ENCODE measurements at regions not wholly inside any gene's neighbourhood (a gene's known extent, or its start where the extent isn't known, plus 50 kb on each side); places are given as distances from the start of the nearest gene placed in this dataset.

GRCh38 chr5:3535414-3536211 is 60.0 kb upstream of the IRX1 start:
- Histone ChIP-seq H3K4me2 (no peak overlapping the region), H3K9ac (no peak overlapping the region), H3K9me2 (no peaks in the 10 kb centered on the region), H3K27ac (ENCODE audit: low read depth in 2 of 2, low read length in 1 of 2) (no peak overlapping the region), H3K9me3 (no peaks in the 10 kb centered on the region), H3K27me3 (ENCODE audit: insufficient read depth) (no peaks in the 10 kb centered on the region), H3K36me3 (replicated peaks in 1 of 2; ENCODE audit: control insufficient read depth in 1 of 2, insufficient read depth in 2 of 2, low read length in 1 of 2) (no peaks in the 10 kb centered on the region), H4K20me1 (ENCODE audit: insufficient read depth) (no peaks in the 10 kb centered on the region), H3K79me2 (ENCODE audit: insufficient read depth) (no peaks in the 10 kb centered on the region), H3K4me3 (ENCODE audit: low read depth in 2 of 2, low read length in 1 of 2) (no peak overlapping the region), H2AFZ (ENCODE audit: low read depth) (no peak overlapping the region), H3F3A (replicated peaks; ENCODE audit: insufficient read depth) (no peaks in the 10 kb centered on the region), H3K4me1 (ENCODE audit: control insufficient read depth in 1 of 2, insufficient read depth in 2 of 2, low read depth in 1 of 2, low read length in 1 of 2) (no peaks in the 10 kb centered on the region)
- ChIA-PET CTCF (no interaction called here), POLR2A (no interaction called here)
- TF ChIP-seq, protein P1, sequence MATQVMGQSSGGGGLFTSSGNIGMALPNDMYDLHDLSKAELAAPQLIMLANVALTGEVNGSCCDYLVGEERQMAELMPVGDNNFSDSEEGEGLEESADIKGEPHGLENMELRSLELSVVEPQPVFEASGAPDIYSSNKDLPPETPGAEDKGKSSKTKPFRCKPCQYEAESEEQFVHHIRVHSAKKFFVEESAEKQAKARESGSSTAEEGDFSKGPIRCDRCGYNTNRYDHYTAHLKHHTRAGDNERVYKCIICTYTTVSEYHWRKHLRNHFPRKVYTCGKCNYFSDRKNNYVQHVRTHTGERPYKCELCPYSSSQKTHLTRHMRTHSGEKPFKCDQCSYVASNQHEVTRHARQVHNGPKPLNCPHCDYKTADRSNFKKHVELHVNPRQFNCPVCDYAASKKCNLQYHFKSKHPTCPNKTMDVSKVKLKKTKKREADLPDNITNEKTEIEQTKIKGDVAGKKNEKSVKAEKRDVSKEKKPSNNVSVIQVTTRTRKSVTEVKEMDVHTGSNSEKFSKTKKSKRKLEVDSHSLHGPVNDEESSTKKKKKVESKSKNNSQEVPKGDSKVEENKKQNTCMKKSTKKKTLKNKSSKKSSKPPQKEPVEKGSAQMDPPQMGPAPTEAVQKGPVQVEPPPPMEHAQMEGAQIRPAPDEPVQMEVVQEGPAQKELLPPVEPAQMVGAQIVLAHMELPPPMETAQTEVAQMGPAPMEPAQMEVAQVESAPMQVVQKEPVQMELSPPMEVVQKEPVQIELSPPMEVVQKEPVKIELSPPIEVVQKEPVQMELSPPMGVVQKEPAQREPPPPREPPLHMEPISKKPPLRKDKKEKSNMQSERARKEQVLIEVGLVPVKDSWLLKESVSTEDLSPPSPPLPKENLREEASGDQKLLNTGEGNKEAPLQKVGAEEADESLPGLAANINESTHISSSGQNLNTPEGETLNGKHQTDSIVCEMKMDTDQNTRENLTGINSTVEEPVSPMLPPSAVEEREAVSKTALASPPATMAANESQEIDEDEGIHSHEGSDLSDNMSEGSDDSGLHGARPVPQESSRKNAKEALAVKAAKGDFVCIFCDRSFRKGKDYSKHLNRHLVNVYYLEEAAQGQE (IDR thresholded peaks at IDR 0.05; ENCODE audit: low read depth, low read length), result no peak
- TF ChIP-seq NFIC (IDR thresholded peaks at IDR 0.05; ENCODE audit: borderline replicate concordance) (no peak), CHD2 (IDR thresholded peaks at IDR 0.05; ENCODE audit: low read length, partially characterized antibody) (no peak), YY1 (IDR thresholded peaks at IDR 0.05; ENCODE audit: low read depth) (no peak), TCF12 (IDR thresholded peaks at IDR 0.05) (no peak), POLR2AphosphoS5 (IDR thresholded peaks at IDR 0.05; ENCODE audit: low read depth, low read length) (no peak), MAX (IDR thresholded peaks at IDR 0.05; ENCODE audit: low read depth) (no peak), GABPA (IDR thresholded peaks at IDR 0.05; ENCODE audit: low read depth) (no peak), MXI1 (IDR thresholded peaks at IDR 0.05; ENCODE audit: low read depth, low read length) (no peak), GATA2 (CRISPR knock-in tag; IDR thresholded peaks at IDR 0.05) (no peak), IRF3 (IDR thresholded peaks at IDR 0.05; ENCODE audit: low read depth, low read length) (no peak), EZH2phosphoT487 (IDR thresholded peaks at IDR 0.05; ENCODE audit: borderline replicate concordance, low read depth) (no peak)
- DNase-seq, result no peak
- WGBS (ENCODE audit: low lambda C conversion rate), result 40% methylated on average over 28 of the region's 60 CpGs

DNA sequence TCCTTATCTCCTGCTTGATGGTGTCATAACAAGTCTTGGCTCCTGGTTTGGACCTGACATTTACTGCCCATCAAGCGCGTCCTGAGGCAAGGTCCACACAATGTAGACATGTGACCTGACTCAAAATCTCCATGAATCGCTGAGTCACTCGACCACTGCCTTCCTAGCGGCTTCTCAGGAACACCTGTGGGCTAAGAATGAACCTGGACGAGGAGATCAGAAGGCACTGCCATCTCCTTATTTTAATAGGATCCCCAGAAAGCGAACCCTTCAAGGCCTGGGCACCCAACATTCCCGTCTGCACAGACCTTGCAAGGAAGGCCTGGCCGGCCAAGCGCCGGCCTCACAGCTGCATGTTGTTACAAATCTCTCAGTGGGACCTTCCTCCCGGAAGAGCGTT is 60.6 kb upstream of the IRX1 start:
- no peaks in the 10 kb centered on the region for H3K9me2 ChIP-seq
- no peaks in the 10 kb centered on the region for H3K4me1 ChIP-seq (ENCODE audit: control insufficient read depth in 1 of 2, insufficient read depth in 2 of 2, low read depth in 1 of 2, low read length in 1 of 2)
- no peak overlapping the region for H3K27ac ChIP-seq (ENCODE audit: low read depth in 2 of 2, low read length in 1 of 2)
- H3K79me2 ChIP-seq (ENCODE audit: insufficient read depth), result no peaks in the 10 kb centered on the region
- TF ChIP-seq JUND (IDR thresholded peaks at IDR 0.05), result no peak
- TF ChIP-seq FOXM1 (IDR thresholded peaks at IDR 0.05; ENCODE audit: low read depth), result no peak
- no peak for TF ChIP-seq NFIC (IDR thresholded peaks at IDR 0.05; ENCODE audit: borderline replicate concordance)
- no peak for TF ChIP-seq EP300 (IDR thresholded peaks at IDR 0.05; ENCODE audit: borderline replicate concordance in 1 of 2, low read depth in 1 of 2, low read length in 1 of 2)
- TF ChIP-seq TEAD4 (IDR thresholded peaks at IDR 0.05; ENCODE audit: borderline replicate concordance, insufficient read depth), result no peak
- 33% methylated on average over 10 of the region's 13 CpGs for WGBS (ENCODE audit: low lambda C conversion rate)
- H3K36me3 ChIP-seq (replicated peaks in 1 of 2; ENCODE audit: control insufficient read depth in 1 of 2, insufficient read depth in 2 of 2, low read length in 1 of 2), result no peaks in the 10 kb centered on the region
- no peak overlapping the region for H3K4me3 ChIP-seq (ENCODE audit: low read depth in 2 of 2, low read length in 1 of 2)
- H4K20me1 ChIP-seq (ENCODE audit: insufficient read depth), result no peaks in the 10 kb centered on the region
- no peaks in the 10 kb centered on the region for H3K27me3 ChIP-seq (ENCODE audit: insufficient read depth)
- POLR2A ChIA-PET, result no interaction called here
- H2AFZ ChIP-seq (ENCODE audit: low read depth), result no peak overlapping the region
- H3F3A ChIP-seq (replicated peaks; ENCODE audit: insufficient read depth), result no peaks in the 10 kb centered on the region
- DNase-seq, result no peak
- no peak overlapping the region for H3K9ac ChIP-seq
- H3K9me3 ChIP-seq, result no peaks in the 10 kb centered on the region
- H3K4me2 ChIP-seq, result no peak overlapping the region
- CTCF ChIA-PET, result no interaction called here
